GM12878 (cell line): ENCODE measurements at regions not wholly inside any gene's neighbourhood (a gene's known extent, or its start where the extent isn't known, plus 50 kb on each side); places are given as distances from the start of the nearest gene placed in this dataset.

Experiments
- ATAC-seq: fragments of 200-7000 bp; cut with Tn5 transposase; 3 replicates; pipeline ENCODE4 v1.9.1; 2020; ENCODE audit warnings: mild to moderate bottlenecking, moderate library complexity
- BruUV-seq: library from RNA; stranded (reverse); fragments of 400-500 nt; replicated peaks from 2 replicates; lab custom pipeline; 2021; lab: Mats Ljungman, UMichigan
- CTCF ChIA-PET: fragments of 300-600 bp; sonication (Branson Sonifier 250); formaldehyde crosslinking; extraction: SDS; loops from one replicate; lab custom pipeline; 2021; ENCODE audit warnings: inconsistent platforms; lab: Yijun Ruan, JAX
- POLR2A ChIA-PET: fragments of 350-600 bp; formaldehyde crosslinking; extraction: SDS; loops from one replicate; lab custom pipeline; 2021; ENCODE audit warnings: inconsistent platforms; lab: Charles Lee
- RAD21 ChIA-PET: fragments of 300-600 bp; sonication (Branson Sonifier 250); formaldehyde crosslinking; loops from one replicate; lab custom pipeline; 2023; ENCODE audit warnings: antibody characterized with exemption; ENCODE audit not compliant: unreplicated experiment; lab: Charles Lee
- SMC1A ChIA-PET: fragments of 300-600 bp; sonication (Branson Sonifier 250); formaldehyde crosslinking; loops from one replicate; lab custom pipeline; 2023; ENCODE audit not compliant: unreplicated experiment, uncharacterized antibody; lab: Charles Lee
- DNase-seq: peaks from one replicate; pipeline ENCODE4 v3.0.0-alpha.2; 2011; ENCODE audit warnings: low read depth, low spot score
- FAIRE-seq: peaks from 3 replicates; lab custom pipeline; 2011; peaks lifted over from hg19 to GRCh38; lab: Jason Lieb, UNC
- H2AFZ ChIP-seq: 2 replicates; pipeline ENCODE4 v1.6.0; 2011; ENCODE audit warnings: low read depth, low read length, control low read depth; ENCODE audit not compliant: control insufficient read depth
- H3K27ac ChIP-seq: 2 replicates; pipeline ENCODE4 v1.5.1; 2011; ENCODE audit warnings: control low read depth; ENCODE audit not compliant: control insufficient read depth, insufficient read depth
- H3K27me3 ChIP-seq, 2 experiments: replicated peaks in 1 of 2; 2 replicates each; pipeline versions ENCODE4 v1.6.0 to v1.6.1; 2011; ENCODE audit warnings: low read length in 1 of 2; ENCODE audit not compliant: control insufficient read depth in 2 of 2, insufficient read depth in 2 of 2
- H3K36me3 ChIP-seq, 2 experiments: 2 replicates each; pipeline ENCODE4 v1.5.1; 2011; ENCODE audit warnings: low read length in 1 of 2; ENCODE audit not compliant: control insufficient read depth in 2 of 2, insufficient read depth in 2 of 2
- H3K4me1 ChIP-seq: 2 replicates; pipeline ENCODE4 v1.6.1; 2011; ENCODE audit warnings: mild to moderate bottlenecking, low read length, moderate library complexity, mixed read lengths; ENCODE audit not compliant: control insufficient read depth, insufficient read depth
- H3K4me2 ChIP-seq: 2 replicates; pipeline ENCODE4 v1.6.0; 2011; ENCODE audit warnings: control low read depth; ENCODE audit not compliant: control insufficient read depth, insufficient read depth
- H3K4me3 ChIP-seq: fragments of 200-600 bp; sonication (generic); 2 replicates; pipeline ENCODE4 v1.5.1; 2016
- H3K79me2 ChIP-seq: 2 replicates; pipeline ENCODE4 v1.6.0; 2011; ENCODE audit warnings: low read length; ENCODE audit not compliant: control insufficient read depth, insufficient read depth
- H3K9ac ChIP-seq: 2 replicates; pipeline ENCODE4 v1.8.0; 2011; ENCODE audit warnings: low read length, control low read depth, mixed read lengths; ENCODE audit not compliant: control insufficient read depth, insufficient read depth
- H3K9me3 ChIP-seq: replicated peaks from 3 replicates; pipeline ENCODE4 v1.5.1; 2011; ENCODE audit warnings: mild to moderate bottlenecking, low read length; ENCODE audit not compliant: control insufficient read depth, insufficient read depth
- H4K20me1 ChIP-seq: 2 replicates; pipeline ENCODE4 v1.6.0; 2011; ENCODE audit not compliant: control insufficient read depth, insufficient read depth
- SUZ12 ChIP-seq: fragments of 200-600 bp; sonication (generic); IDR thresholded peaks from one replicate; pipeline ENCODE4 v1.6.1; 2018; ENCODE audit warnings: antibody characterized with exemption, mild to moderate bottlenecking; ENCODE audit not compliant: unreplicated experiment
- TCF3 ChIP-seq: IDR thresholded peaks from 2 replicates; pipeline ENCODE4 v1.6.1; 2012; ENCODE audit warnings: low read depth, mild to moderate bottlenecking, low read length, borderline replicate concordance; ENCODE audit not compliant: insufficient read depth
- WGBS: methylation state at CpG from one replicate; pipeline ENCODE4 v1.1.6; 2016; ENCODE audit warnings: low lambda C conversion rate; ENCODE audit not compliant: insufficient replicate concordance, insufficient coverage; ENCODE audit errors: missing lambda C conversion rate; 5-methylcytosine and 5-hydroxymethylcytosine counted together
- in situ Hi-C: fragments of 300-500 bp; cut with MboI; formaldehyde crosslinking; loops from 9 replicates; pipeline ENCODE4 v1.14.3; 2018; ENCODE audit warnings: mixed read lengths
- intact Hi-C: fragments of 100-400 bp; cut with micrococcal nuclease; formaldehyde crosslinking; loops from one replicate; pipeline ENCODE4 v1.14.2; 2022; ENCODE audit not compliant: unreplicated experiment

GRCh38 chr13:73902847-73903246 is 231.4 kb downstream of the KLF12 start:
- ChIA-PET RAD21 (interaction anchor here (0.9 kb wide), 1 partner anchor 9 kb away, joined by 3 read pairs; no protein-coding TSS in a partner anchor), SMC1A (no interaction called here), CTCF (no interaction called here), POLR2A (no interaction called here)
- Histone ChIP-seq H3K27ac (no peak overlapping the region), H3K79me2 (no peaks in the 10 kb centered on the region), H3K36me3 (no peaks in the 10 kb centered on the region), H3K4me3 (no peak overlapping the region), H4K20me1 (no peaks in the 10 kb centered on the region), H3K4me1 (no peaks in the 10 kb centered on the region), H2AFZ (no peak overlapping the region), H3K9me3 (no peaks in the 10 kb centered on the region; the same call in 2 of the 3 replicates), H3K9ac (no peak overlapping the region), H3K4me2 (no peak overlapping the region), H3K27me3 (no peaks in the 10 kb centered on the region)
- intact Hi-C loops, result no loop called here
- no TSS peak for BruUV-seq
- in situ Hi-C loops, result no loop called here
- no peak for DNase-seq
- peak; percentile 59 for FAIRE-seq
- ATAC-seq, result no peak
- no peak for TF ChIP-seq TCF3

DNA sequence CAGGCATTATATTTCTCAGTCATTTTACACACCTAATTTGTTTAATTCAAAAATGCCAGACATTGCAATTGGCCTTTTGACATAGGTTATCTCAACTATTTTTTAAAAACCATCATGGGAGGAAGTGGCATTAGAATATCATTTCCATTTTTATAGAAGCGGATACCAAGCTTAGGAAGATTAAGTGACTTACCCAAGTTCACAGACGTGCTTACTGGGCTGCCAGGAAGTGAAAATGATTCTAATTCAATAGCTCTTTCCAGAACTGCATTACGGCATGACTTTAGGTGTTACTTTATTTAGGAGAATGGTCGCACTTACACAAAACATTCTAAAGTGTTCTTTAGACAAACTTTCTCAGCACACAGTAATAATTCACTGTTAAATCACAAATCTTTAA is 231.9 kb downstream of the KLF12 start:
- H2AFZ ChIP-seq, result no peak overlapping the region
- intact Hi-C loops (no loop called here), in situ Hi-C loops (no loop called here)
- ChIA-PET SMC1A (no interaction called here), CTCF (no interaction called here), RAD21 (interaction anchor here (0.9 kb wide), 1 partner anchor 9 kb away, joined by 3 read pairs; no protein-coding TSS in a partner anchor), POLR2A (no interaction called here)
- H3K79me2 ChIP-seq, result no peaks in the 10 kb centered on the region
- H3K4me2 ChIP-seq, result no peak overlapping the region
- TF ChIP-seq SUZ12, result no peak
- H3K36me3 ChIP-seq, result no peaks in the 10 kb centered on the region
- H3K27me3 ChIP-seq, result no peaks in the 10 kb centered on the region
- no peak overlapping the region for H3K9ac ChIP-seq
- no peak for DNase-seq
- FAIRE-seq, result no peak
- BruUV-seq, result no TSS peak
- no peaks in the 10 kb centered on the region for H3K4me1 ChIP-seq
- H3K4me3 ChIP-seq, result no peak overlapping the region
- H4K20me1 ChIP-seq, result no peaks in the 10 kb centered on the region
- no peak for ATAC-seq
- H3K27ac ChIP-seq, result no peak overlapping the region
- no peaks in the 10 kb centered on the region; the same call in 2 of the 3 replicates for H3K9me3 ChIP-seq
- WGBS, result 46% methylated on average over 4 of the region's 4 CpGs
